Caco-2 (cell line): ENCODE measurements at regions not wholly inside any gene's neighbourhood (a gene's known extent, or its start where the extent isn't known, plus 50 kb on each side); places are given as distances from the start of the nearest gene placed in this dataset.
A peak's percentile ranks its signal among the peaks of the same experiment; 100 is the strongest.

Experiments used
- BruUV-seq: library from RNA; stranded (reverse); fragments of 400-500 nt; replicated peaks from 2 replicates; lab custom pipeline; 2021; lab: Mats Ljungman, UMichigan
- CTCF ChIA-PET: fragments of 300-600 bp; sonication (Branson Sonifier 250); formaldehyde crosslinking; loops from one replicate; lab custom pipeline; 2022; ENCODE audit warnings: antibody characterized with exemption; lab: Charles Lee
- POLR2A ChIA-PET: fragments of 300-600 bp; sonication (Branson Sonifier 250); formaldehyde crosslinking; loops from one replicate; lab custom pipeline; 2022; ENCODE audit warnings: antibody characterized with exemption; lab: Charles Lee
- DNase-seq, 2 experiments: peaks; one replicate each; pipeline versions ENCODE4 v3.0.0 to v3.0.0-alpha.2; 2020 to 2022
- H3K27me3 ChIP-seq: replicated peaks from 2 replicates; pipeline ENCODE4 v1.6.0; 2011; ENCODE audit warnings: low read length; ENCODE audit not compliant: control insufficient read depth, insufficient read depth
- H3K36me3 ChIP-seq: 2 replicates; pipeline ENCODE4 v1.5.1; 2011; ENCODE audit warnings: low read length; ENCODE audit not compliant: control insufficient read depth, insufficient read depth
- H3K4me1 ChIP-seq: fragments of 250-450 bp; sonication (Bioruptor Pico); 2 replicates; pipeline ENCODE4 v1.5.1; 2020; ENCODE audit warnings: mild to moderate bottlenecking
- H3K4me3 ChIP-seq: 2 replicates; pipeline ENCODE4 v1.5.1; 2011; ENCODE audit warnings: low read depth, mild to moderate bottlenecking, control low read depth, low read length
- H3K9me3 ChIP-seq: fragments of 250-450 bp; sonication (Bioruptor Pico); 2 replicates; pipeline ENCODE4 v1.5.1; 2020; ENCODE audit warnings: mild to moderate bottlenecking, moderate library complexity
- H3K27ac Mint-ChIP-seq: one replicate; pipeline ENCODE4 v1.8.0; 2022; ENCODE audit warnings: mixed read lengths; ENCODE audit not compliant: unreplicated experiment
- H3K27me3 Mint-ChIP-seq: one replicate; pipeline ENCODE4 v1.8.0; 2022; ENCODE audit warnings: mixed read lengths; ENCODE audit not compliant: insufficient read depth, unreplicated experiment
- H3K36me3 Mint-ChIP-seq: one replicate; pipeline ENCODE4 v1.8.0; 2022; ENCODE audit warnings: mild to moderate bottlenecking, mixed read lengths; ENCODE audit not compliant: insufficient read depth, unreplicated experiment
- H3K4me1 Mint-ChIP-seq: one replicate; pipeline ENCODE4 v1.8.0; 2022; ENCODE audit warnings: low read depth, mixed read lengths; ENCODE audit not compliant: unreplicated experiment
- H3K4me3 Mint-ChIP-seq: one replicate; pipeline ENCODE4 v1.8.0; 2022; ENCODE audit warnings: mild to moderate bottlenecking, moderate library complexity, mixed read lengths; ENCODE audit not compliant: unreplicated experiment
- H3K9me3 Mint-ChIP-seq: one replicate; pipeline ENCODE4 v1.8.0; 2022; ENCODE audit warnings: mixed read lengths; ENCODE audit not compliant: unreplicated experiment
- intact Hi-C: fragments of 100-400 bp; cut with micrococcal nuclease; formaldehyde crosslinking; loops from one replicate; pipeline ENCODE4 v1.10.0; 2022; ENCODE audit not compliant: unreplicated experiment
- TF ChIP-seq, protein P1 (sequence below), 2 experiments: fragments of 200-600 bp in 1 of 2; IDR thresholded peaks; 1 replicate in 1 of 2; 2 replicates in 1 of 2; pipeline versions ENCODE4 v1.5.1 to v1.8.0; 2011 to 2022; ENCODE audit warnings: antibody characterized with exemption in 1 of 2, control low read depth in 1 of 2, inconsistent platforms in 1 of 2, low read depth in 1 of 2, low read length in 1 of 2, mild to moderate bottlenecking in 1 of 2, moderate library complexity in 1 of 2; ENCODE audit not compliant: insufficient read depth in 1 of 2, severe bottlenecking in 1 of 2, unreplicated experiment in 1 of 2

DNA sequence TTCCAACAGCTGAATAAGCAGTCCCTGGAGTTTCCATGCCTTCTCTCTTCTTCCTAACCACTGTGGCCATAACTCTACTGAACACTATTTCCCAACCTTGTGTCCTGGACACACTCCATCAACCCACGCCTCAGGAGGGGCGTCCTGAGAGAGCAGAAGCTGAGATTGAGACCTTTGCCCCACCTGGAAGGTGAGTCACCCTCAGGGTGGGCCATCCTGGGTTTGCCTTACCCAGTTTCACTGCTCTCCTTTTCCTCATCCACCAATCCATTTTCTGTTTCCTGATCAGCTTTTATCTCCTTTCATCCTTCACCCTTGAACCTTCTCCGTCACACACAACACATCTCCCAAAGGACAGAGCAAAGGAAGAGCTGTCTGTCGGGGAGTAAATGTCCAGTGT is 91.4 kb downstream of the TMEM130 start:
- CTCF ChIA-PET = no interaction called here
- DNase-seq = no peak
- BruUV-seq = no TSS peak
- H3K9me3 ChIP-seq = peaks cover 3% of the 10 kb centered on the region; the same call in 1 of the 2 replicates
- Mint-ChIP-seq H3K27ac (no peak overlapping the region), H3K4me1 (peaks cover 19% of the 10 kb centered on the region), H3K27me3 (no peaks in the 10 kb centered on the region), H3K4me3 (no peak overlapping the region), H3K36me3 (no peaks in the 10 kb centered on the region), H3K9me3 (no peaks in the 10 kb centered on the region)
- TF ChIP-seq, protein P1, sequence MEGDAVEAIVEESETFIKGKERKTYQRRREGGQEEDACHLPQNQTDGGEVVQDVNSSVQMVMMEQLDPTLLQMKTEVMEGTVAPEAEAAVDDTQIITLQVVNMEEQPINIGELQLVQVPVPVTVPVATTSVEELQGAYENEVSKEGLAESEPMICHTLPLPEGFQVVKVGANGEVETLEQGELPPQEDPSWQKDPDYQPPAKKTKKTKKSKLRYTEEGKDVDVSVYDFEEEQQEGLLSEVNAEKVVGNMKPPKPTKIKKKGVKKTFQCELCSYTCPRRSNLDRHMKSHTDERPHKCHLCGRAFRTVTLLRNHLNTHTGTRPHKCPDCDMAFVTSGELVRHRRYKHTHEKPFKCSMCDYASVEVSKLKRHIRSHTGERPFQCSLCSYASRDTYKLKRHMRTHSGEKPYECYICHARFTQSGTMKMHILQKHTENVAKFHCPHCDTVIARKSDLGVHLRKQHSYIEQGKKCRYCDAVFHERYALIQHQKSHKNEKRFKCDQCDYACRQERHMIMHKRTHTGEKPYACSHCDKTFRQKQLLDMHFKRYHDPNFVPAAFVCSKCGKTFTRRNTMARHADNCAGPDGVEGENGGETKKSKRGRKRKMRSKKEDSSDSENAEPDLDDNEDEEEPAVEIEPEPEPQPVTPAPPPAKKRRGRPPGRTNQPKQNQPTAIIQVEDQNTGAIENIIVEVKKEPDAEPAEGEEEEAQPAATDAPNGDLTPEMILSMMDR (IDR thresholded peaks at IDR 0.05; ENCODE audit: insufficient read depth in 1 of 2, low read depth in 1 of 2, low read length in 1 of 2, severe bottlenecking in 1 of 2, unreplicated experiment in 1 of 2) = no peak
- H3K36me3 ChIP-seq = no peaks in the 10 kb centered on the region
- no peak overlapping the region for H3K4me3 ChIP-seq
- intact Hi-C loops = no loop called here
- peaks cover 28% of the 10 kb centered on the region for H3K4me1 ChIP-seq
- H3K27me3 ChIP-seq = no peaks in the 10 kb centered on the region
- POLR2A ChIA-PET = no interaction called here

DNA sequence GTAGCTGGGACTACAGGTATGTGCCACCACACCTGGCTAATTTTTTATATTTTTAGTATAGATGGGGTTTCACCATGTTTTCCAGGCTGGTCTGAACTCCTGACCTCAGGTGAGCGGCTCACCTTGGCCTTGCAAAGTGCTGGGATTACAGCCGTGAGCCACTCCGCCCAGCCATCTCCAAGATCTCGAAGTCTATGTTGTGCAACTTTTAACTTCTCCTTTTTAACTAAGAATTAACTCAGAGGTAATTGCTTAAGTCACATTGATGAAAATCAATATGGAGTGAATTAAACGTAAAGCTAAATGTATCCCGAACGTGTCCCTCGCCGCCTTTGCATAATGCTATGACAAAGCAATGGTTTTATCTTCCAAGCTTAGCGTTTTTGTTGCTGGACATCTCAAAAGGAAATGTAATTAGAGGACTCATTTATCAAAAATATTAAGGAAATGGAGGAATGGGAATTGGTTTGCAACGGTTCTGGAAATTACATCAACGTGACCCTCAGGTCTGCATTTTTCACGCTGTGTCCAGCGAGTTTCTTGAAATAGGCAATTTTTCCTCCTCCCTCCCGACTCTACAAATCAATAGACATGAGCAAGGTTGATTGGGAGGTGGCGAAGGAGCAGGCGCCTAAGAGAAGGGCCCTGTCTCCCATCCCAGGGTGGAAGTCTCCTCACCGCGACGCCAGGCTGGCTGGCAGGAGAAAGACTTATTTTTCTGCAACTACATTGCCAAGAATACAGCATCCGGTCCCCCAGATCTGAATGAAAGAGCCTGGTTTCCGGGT is 89.8 kb downstream of the TMEM130 start:
- no TSS peak for BruUV-seq
- intact Hi-C loops = loop anchor here (2.0 kb wide), 1 partner anchor 39 kb away; no protein-coding TSS in a partner anchor
- Mint-ChIP-seq H3K4me1 (peaks cover 19% of the 10 kb centered on the region), H3K9me3 (no peaks in the 10 kb centered on the region), H3K27me3 (no peaks in the 10 kb centered on the region), H3K27ac (no peak overlapping the region), H3K36me3 (no peaks in the 10 kb centered on the region), H3K4me3 (no peak overlapping the region)
- CTCF ChIA-PET = interaction anchor here (0.6 kb wide), 1 partner anchor 367 kb away, joined by 3 read pairs; no protein-coding TSS in a partner anchor
- no peak for DNase-seq
- Histone ChIP-seq H3K27me3 (no peaks in the 10 kb centered on the region), H3K4me3 (no peak overlapping the region), H3K4me1 (peaks cover 28% of the 10 kb centered on the region), H3K36me3 (no peaks in the 10 kb centered on the region), H3K9me3 (peaks cover 3% of the 10 kb centered on the region; the same call in 1 of the 2 replicates)
- POLR2A ChIA-PET = no interaction called here
- TF ChIP-seq, protein P1 (IDR thresholded peaks at IDR 0.05; ENCODE audit: insufficient read depth in 1 of 2, low read depth in 1 of 2, low read length in 1 of 2, severe bottlenecking in 1 of 2, unreplicated experiment in 1 of 2) = no peak

DNA sequence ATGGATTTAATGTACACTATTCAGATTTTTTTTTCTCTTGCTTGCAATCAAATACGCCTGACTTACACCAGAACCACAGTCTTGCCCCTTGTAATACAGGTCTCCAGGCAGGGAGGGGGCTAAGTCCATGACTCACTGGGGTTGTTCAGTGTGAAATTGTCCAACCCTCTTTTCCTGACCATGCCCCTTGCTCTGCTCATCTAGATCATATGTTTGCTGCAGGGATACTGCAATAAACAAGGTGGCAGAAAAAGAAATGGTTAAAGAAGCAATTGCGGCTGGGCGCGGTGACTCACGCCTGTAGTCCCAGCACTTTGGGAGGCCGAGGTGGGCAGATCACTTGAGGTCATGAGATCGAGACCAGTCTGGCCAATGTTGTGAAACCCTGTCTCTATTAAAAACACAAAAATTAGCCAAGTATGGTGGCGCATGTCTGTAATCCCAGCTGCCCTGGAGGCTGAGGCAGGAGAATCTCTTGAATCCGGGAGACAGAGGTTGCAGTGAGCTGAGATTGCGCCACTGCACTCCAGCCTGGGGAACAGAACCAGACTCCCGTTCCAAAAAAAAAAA is 85.5 kb downstream of the TMEM130 start:
- intact Hi-C loops = no loop called here
- Mint-ChIP-seq H3K9me3 (no peaks in the 10 kb centered on the region), H3K4me1 (peaks cover 6% of the 10 kb centered on the region), H3K27me3 (no peaks in the 10 kb centered on the region), H3K36me3 (no peaks in the 10 kb centered on the region), H3K4me3 (no peak overlapping the region), H3K27ac (peak overlapping the region; percentile 32)
- peaks cover 3% of the 10 kb centered on the region; the same call in 1 of the 2 replicates for H3K9me3 ChIP-seq
- no peaks in the 10 kb centered on the region for H3K36me3 ChIP-seq
- no peaks in the 10 kb centered on the region for H3K27me3 ChIP-seq
- BruUV-seq = no TSS peak
- ChIA-PET CTCF (interaction anchor here (0.5 kb wide), 1 partner anchor 56 kb away, joined by 4 read pairs; no protein-coding TSS in a partner anchor), POLR2A (no interaction called here)
- TF ChIP-seq, protein P1 (IDR thresholded peaks at IDR 0.05; ENCODE audit: insufficient read depth in 1 of 2, low read depth in 1 of 2, low read length in 1 of 2, severe bottlenecking in 1 of 2, unreplicated experiment in 1 of 2) = no peak
- no peak overlapping the region for H3K4me3 ChIP-seq
- H3K4me1 ChIP-seq = peaks cover 24% of the 10 kb centered on the region
- DNase-seq = no peak
